Nucleus accumbens (tissue), 56 donors: ENCODE measurements at regions not wholly inside any gene's neighbourhood (a gene's known extent, or its start where the extent isn't known, plus 50 kb on each side); places are given as distances from the start of the nearest gene placed in this dataset.

Experiments
- DNase-seq, 56 donors: peaks; one replicate each; lab custom pipeline; 2025; lab: John Stamatoyannopoulos, UW

DNA sequence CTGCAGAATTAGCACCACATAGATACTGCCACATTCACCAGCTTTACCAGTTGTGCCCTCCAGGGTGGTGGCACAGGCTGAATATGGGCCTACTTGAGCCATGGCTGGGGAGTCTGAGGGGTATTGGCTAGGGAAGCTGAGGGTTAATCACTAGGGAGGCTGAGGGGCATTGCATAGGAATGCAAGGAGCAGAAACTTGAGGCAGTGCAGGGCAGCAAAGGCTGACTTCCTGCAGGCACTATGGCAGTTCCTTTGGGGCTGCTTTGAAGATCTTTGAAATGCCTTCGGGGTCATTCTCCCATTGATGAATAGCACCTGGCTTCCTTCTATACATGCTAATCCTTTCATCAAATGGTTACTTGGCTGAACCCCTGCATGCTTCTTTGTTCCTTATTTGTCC is 171.5 kb downstream of the RCN1 start:
- DNase-seq = no peak

DNA sequence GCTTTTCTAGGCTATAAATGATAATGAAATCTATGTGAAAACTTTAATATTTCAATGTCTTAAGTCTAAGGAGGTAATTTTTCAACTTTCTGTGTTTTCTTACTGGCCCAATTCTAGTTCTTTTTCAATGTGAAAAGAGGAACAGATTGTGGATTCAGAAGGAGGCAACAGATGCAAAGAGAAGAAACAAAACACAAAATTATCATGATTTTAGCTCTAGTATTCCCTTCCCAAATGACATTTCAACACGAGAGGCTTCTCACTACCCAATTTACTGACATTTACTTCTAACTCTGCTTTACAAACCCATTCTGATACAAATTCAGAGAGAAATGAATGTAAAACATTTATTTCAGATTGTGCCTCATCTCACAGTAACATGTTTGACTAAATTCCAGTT is 169.4 kb downstream of the WT1 start:
- DNase-seq = no peak

DNA sequence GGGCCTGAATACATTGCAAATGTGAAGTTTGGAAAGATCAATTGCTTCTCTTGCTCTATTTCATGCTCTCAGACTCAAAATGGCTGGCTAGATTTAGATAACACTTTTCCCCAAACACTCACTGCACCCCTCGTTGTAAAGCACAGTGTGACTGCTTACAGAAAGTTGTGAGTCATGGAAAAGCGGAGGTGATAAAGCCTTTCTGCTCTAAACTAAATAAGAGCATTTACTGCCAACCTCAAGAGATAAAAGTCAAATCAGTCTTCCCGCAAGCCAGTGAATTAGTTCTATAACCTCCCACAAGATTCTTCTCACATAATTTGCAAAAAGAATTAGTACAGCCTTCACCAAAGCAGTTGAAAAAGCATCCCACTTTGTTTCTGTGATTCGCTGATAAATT is 168.7 kb downstream of the WT1 start:
- peak in 7 of 56 donors; percentile 5 to 33 (median 16) for DNase-seq

DNA sequence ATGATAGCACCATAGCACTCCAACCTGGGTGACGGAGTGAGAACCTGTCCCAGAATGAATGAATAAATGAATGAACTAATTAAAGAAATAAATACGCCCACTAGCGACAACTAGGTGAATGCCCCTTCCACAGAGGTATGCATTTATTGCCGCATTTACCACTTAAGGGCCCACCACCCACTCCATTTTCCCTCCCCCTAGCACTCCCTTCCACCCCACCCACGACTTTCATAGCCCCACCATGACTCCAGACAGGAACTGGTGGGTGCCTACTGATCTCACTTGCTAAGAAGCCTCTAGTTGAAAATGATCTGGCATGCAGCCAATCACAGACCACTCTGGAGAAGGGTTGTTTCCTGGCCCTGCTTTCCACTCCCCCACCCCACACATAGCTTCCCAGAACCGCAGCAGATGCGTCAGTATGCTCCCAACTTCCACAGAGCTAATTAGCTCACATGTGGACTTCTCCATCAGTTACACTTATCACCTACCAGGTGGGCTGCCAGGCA is 167.6 kb downstream of the WT1 start:
- DNase-seq = peak in 1 of 56 donors; percentile 9

DNA sequence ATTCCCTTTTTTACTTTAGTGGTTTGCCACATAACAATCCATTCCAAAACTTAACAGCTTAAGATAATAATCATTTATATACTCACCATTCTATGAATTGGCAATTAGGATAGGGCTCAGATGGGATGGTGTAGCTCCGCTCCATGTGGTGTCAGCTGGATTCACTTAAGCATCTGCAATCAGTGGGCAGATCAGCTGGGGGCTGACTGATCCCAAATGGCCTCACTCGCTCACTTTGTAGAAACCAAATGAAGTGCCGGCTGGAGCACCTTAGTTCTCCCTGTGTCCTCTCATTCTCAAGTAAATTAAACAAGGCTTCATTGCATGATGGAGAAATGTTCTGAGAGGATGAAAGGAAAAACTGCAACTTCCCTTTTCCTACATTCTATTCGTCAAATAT is 161.4 kb downstream of the WT1 start:
- DNase-seq = no peak

DNA sequence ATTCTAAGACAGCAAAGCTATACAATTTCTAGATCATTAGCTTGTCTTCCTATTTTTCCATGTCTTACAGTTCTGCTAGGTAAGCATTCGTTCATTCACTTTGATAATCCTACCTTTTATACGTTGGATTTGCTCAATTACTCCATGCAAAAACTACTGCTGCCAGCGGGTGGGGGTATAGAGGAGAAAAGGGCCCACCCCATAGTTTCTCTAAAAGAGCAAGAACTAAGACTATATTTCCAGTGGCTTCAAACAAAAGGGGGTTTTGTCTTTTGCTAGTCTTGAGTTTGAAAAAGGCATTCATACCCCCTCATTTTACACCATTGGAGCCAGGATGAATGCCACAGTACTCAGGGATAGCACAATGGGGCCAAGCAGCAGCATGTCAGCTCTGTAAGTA is 155.7 kb downstream of the WT1 start:
- no peak for DNase-seq

DNA sequence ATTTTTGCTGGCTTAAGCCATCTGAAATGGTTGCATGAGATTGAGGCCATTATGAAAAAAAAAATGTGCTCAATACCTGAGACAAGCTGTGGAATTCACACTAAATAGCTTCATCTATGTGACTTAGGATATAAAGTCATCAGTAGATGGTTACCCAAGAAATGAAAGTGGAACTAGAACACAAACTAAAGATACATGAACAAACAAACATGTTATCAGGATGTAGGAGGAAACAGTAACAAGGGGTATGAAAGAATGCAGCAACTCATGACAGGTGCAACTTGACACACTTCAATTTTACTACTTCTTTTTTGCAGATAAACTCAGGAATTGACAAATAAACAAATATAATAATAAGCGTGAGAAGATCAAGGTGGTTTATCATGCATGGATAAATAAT is 155.0 kb downstream of the WT1 start:
- no peak for DNase-seq

DNA sequence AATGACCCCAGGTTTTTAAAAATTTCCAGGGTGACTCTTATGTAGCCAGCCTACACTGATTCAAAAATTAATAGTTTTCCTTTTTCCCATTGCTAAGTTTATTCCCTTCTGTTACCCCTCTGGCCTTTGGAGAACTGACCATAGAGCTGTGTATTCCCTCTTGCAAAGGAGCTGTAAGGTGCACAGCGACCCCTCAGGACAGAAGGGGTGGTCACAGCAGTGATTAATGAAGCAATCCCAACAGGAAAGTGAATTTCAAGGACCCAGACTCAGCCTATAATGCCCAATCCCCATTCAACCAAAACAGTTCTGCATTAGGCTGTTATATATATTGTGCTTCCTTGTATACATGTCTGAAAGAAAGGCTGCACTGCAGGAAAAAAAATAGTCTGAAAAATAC is 147.1 kb downstream of the WT1 start:
- DNase-seq = no peak

DNA sequence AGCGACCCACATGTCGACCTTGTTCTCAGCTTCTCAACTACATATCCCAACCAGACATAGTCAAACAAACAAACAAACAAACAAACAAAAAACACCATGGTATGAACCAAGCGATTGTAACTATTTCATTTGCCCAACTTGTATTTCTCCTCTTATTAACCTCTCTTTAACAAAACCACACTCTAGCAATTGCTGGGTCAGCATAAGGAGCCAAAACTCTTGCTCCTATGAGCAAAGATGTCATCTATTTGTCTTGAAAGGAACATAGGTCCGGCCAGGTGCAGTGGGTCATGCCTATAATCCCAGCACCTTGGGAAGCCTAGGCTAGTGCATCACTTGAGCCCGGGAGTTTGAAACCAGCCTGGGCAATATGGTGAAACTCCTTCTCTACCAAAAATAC is 145.6 kb downstream of the WT1 start:
- DNase-seq = no peak

DNA sequence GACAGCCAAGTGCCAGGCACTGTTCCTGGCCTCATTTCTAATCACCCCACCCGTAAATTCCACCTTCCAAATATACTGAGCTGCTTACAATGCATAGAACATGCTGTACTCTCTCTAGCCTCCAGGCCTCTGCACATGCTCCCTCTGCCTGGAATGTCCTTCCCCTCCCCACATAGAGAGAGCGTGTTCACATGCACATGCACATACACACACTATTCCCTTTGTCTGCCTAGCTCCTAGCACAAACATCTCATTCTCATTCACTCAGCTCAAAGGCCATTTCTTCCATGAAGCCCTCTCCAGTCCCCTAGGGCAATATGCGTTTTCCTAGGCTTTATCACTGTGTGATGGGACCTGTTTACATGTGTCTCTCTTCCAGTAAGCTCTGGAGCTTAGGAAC is 144.6 kb downstream of the WT1 start:
- peak in 38 of 56 donors; percentile 6 to 75 (median 28) for DNase-seq

DNA sequence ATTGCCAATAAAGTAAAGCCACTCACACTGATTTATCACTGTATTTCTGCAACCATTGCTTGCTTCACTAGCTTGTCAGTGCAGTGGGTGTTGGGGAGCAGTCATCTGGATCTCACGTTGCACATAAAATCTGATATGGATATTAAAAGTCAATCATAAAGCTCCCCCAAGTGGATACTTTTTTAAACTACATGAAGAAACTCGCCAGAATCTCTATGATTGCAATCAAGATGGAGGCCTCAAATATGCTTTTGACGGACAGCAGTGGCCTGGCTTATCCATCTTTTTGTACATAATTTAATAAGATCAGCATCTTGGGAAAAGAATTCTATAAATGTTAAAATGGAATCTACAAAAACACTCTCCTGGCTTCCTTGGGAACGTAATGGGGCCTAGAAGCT is 137.7 kb downstream of the WT1 start:
- DNase-seq = peak in 26 of 56 donors; percentile 4 to 69 (median 18)

DNA sequence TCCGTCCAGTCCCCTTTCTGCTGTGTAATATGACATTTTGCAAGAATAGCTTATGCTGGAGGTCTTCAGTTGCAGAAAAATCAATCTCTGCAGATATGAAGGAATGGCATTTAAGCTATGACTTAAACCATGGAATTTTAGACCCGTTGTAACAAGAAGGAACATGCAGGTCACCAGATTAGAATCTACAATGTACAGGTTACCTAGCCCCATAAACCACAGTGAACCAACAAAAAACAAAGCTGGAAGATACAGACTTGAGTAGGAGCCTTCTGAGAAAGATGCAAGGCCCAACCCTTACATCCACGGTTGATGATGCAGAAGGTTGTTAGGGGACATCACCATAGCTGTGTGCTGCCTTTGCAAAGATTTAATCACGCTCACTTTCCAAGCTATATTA is 132.5 kb downstream of the WT1 start:
- DNase-seq = no peak

DNA sequence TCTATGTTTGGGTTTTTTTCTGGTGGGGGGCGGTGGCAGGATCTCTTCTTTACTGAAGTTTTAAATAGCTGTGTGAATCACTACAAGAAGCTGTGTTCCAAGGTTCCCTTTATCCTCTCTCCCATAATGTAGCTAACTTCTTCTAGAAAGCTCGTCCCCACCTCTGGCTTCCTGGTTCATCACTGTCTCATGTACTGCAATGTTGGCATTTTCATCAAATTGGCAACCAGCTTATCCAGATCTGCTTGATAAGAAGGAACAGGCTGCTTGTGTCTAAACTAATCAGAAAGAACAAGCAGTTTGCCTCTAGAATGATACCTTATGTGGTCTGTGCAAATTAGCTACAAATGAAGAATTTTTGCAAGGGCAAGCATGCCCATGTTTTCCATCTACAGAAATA is 130.8 kb downstream of the WT1 start:
- DNase-seq = no peak

DNA sequence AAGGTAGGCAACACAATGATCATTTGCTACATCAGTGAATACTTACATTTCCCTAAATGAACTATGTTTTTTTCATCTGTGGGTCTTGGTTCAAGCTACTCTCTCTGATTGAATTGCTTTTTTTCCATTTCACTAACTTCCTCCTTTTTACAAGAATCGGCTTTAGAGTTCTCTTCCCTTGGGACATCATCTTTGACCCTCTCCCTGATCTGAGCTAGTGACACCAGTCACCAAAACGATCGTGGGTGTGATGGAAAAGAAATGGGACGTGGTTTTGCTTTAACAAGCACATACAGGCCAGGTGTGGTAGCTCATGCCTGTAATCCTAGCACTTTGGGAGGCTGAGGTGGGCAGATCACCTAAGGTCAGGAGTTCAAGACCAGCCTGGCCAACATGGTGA is 129.9 kb downstream of the WT1 start:
- DNase-seq = no peak

DNA sequence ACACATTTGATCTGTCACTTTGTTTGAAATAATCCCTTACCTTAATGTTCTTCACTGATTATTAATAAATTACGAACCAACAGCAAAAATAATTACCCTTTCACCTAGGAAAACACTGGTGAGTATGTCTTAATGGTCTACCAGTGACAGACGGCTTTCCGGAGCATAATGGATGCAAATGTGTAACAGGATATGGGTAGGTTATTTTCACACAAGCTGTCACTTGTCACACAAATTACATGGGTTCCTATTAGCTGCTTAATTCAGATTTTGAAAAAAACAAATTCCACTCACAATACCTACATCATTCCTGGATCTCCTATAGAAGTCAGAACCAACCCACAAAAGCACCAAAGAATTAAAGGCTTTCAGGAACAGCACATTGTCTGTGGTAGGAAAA is 127.9 kb downstream of the WT1 start:
- no peak for DNase-seq

DNA sequence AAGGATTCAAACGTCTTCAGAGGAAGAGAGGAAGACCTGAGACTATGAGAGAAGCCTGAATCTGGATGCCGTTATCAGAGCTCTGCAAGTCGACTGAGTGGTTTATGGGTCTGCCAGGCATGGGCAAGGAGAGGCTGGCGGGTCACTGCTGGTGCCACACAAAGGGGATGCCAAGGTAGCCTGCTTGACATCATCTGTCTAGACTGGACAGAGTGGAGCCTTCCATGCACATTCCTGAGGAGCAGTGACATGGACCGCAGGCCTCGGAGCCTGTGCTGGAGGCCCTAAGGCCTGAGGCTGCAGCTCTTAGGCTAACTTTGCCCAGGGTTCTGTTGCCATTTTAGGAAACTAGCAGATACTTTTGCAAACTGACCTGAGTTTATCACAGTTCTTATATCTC is 127.4 kb downstream of the WT1 start:
- DNase-seq = no peak

DNA sequence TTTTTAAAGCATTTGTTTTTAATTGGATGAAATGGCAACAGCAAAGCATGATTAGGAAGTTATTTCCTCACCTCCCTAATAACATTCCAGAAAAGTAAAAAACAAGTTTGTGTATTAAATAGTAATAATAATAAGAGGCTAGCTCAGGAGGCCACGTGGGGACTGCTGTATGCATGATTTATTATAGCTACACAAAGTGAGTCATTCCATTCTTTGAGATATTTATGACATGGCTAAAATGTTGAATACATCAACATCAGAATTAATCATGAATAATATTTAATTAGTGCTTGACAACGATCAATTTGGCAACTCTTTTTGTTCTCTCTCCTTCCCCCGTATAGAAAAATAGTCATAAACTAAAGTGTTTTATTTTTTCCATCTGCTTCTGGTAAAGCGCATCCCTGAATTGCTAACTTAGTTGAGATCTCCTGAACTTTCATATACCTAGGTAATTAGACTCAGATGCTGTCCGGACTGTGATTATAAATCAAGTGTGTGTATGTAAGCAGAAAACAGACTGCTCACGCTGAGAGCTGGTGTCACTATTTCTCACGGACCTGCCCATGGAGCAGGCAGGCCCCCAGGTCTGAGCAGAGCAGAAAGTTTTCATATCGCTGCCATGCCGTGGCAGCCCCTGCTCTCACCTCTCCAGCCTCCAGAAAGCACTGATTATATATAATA is 125.7 kb downstream of the WT1 start:
- no peak for DNase-seq

DNA sequence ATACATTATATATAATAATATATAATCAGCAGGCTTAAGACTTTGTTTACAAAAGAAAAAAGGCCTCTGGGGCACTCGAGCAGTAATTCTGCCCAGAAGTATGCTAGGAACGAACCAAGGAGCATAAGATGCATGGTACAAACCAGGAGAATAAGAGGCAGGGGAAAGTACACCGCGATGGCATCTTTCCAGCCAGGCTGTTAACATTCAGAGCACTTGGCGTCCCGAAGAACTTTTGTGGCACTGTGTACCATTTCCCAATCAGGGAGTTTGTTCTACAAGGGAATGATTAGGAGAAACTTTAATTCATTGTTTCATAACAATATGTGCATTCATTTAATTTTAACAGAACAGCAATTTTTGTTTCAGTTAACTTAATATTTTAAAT is 125.1 kb downstream of the WT1 start:
- peak in 6 of 56 donors; percentile 2 to 11 (median 4) for DNase-seq

DNA sequence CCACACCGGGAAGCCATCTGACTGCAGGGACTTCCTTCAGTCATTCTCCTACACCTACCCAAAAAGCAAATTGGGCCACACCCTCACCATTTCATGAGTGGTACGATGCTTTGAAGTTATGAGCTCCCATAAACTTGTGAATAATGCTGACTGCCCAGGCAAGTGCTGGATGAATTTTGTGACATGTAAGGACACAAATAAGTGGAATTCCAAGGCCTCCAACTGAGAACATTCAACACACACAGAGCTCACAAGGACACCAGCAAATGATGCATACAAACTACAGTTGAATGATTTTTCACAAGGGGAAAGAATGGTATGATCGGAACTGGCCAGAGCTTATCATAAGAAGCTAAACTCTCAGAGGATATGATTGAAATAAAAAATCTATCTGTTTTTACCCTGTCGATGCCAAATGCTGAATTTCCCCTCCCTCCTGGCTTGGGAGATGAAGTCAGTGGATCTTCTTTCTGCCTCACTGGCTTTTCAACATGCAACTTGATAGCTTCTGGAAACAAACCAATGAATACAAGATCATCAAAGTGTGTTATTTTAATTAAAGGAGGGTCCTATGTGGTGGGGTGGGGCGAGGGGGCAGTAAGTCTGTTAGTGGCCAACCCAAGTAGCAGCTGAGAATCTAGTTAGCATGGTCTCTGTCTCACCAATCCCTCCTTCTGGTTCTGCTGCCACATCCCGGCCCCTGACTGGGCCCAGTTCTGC is 123.8 kb downstream of the WT1 start:
- DNase-seq = no peak

DNA sequence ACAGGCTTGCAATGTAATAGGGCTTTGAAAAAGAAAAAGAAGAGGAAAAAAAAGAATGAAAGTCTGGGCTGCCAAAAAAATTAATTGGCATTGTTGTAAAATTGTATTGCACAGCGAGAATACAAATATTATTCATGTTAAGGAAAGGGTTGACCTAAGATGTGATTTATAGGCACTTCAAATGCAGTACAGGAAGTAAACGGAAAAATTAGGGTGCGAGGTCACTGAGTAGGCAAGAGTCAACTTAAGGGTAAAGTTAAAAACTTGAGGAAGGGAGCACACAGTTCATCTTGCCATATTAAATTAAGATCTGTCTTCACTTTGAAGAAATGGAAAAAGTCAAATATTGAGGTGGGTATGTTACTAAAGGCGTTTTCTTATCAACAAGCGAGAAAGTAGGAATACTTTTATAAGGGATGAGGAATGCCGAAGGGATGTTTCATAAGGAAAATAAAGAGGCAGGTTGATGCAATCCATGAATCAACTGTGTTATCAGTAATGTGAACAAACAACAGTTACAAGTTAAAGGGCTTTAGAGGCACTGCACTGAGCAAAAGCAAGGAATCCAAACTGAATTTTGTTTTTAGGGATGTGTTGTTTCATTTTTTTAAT is 123.0 kb downstream of the WT1 start:
- DNase-seq = no peak

DNA sequence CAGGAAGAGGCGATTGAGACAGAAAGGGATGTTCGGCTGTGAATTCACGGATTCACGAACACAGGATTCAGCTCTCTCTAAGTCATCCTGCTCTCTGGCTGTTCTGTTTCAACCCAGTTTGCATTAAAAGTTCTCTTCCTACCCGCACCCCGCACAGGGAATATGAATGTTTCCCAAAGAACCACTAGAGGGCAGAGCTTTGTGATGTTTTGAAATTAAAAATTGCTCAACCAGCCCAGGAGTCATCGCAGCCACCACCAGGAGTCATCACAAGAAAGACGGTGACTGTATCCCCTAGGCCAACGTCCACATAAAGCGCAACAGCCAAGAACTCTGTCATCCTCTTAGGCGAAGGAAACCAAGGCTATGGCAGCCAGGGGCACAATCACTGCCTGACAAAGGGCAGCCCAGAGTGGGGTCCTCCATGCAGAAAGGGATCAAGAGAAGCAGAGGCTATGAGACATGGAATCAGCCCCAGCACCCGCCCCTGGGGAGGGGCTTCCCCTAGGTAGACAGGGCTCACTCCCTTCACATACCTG is 122.4 kb downstream of the WT1 start:
- DNase-seq = peak in 8 of 56 donors; percentile 3 to 24 (median 7)

DNA sequence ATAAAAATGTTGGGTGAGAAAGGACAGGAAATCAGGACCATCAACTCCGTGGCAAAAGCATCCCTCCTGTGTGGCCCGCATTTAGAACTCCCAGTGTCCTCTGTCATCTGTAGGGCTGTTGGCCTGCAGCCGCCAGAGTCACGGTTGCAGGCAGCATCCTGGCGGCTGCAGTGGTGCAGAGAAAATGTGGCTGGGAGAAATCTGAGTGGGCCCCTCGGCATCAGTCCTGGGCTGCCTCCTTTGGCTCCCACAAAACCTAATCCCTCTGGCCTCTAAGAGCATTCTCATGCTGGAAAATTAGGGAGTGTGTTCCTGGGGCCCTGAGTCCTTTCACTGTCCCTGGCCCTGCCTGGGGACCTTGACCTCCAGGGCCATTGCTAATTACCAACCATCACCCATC is 121.9 kb downstream of the WT1 start:
- no peak for DNase-seq
